ENCODE measurements at regions not wholly inside any gene's neighbourhood (a gene's known extent, or its start where the extent isn't known, plus 50 kb on each side); places are given as distances from the start of the nearest gene placed in this dataset.

DNA sequence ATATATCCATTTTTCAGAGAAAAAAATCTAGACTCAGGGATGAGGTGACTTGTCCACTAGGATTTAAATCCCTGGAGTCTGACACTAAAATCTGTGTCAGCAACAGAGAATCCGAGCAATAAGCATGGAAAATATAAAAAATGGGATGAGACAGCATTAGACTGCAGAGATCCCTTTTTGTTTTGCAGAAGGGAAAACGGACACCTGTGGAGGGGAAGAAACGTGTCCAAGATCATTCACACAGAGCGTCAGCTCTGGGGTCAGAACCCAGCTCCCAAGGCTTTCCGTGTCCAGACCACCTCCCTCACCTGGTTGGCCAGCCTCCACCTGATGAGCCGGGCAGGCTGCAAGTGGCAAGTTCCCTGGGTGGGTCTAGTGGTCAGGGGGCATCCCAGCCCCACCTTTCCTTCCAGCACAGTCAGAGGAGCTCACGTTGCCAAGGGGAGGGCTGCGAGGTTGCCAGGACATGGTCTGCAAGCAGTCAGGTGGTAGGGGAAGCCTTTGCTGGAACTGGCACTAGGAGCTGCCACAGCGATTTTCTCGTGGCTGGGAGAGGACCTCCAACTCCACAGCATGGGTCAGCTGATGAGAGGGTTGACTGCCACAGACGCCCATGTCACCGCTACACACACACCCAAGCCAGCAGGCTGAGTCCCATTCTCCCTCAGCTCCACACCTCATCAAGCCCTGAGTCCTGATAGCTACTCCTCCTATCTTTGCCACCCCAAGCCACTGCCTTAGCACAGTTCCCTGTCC is 65.9 kb upstream of the CPLX2 start:
- DNase-seq (ENCODE audit: low spot score): no peak
- no peak for ATAC-seq

DNA sequence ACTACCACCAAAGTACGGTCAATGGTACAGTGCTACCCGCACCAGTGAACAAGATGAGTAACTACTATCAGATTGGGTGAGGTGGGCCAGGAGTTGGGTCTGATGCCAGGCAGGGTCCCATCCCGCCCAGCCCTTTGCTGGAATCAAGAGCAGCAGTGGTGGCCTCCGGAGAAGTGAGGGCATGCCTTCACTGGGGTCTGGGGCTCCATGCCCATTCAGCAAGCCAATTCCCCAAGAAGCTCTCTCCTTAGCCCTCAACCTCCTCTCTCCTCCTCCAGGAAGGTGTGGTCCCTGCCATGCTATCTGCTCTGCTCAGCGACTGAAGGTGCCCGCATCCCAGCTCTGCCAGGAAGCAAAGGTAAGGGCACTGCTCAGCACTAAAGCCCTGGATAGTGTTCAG is 62.7 kb upstream of the CPLX2 start:
- DNase-seq (ENCODE audit: low spot score) (no peak), ATAC-seq (no peak)

DNA sequence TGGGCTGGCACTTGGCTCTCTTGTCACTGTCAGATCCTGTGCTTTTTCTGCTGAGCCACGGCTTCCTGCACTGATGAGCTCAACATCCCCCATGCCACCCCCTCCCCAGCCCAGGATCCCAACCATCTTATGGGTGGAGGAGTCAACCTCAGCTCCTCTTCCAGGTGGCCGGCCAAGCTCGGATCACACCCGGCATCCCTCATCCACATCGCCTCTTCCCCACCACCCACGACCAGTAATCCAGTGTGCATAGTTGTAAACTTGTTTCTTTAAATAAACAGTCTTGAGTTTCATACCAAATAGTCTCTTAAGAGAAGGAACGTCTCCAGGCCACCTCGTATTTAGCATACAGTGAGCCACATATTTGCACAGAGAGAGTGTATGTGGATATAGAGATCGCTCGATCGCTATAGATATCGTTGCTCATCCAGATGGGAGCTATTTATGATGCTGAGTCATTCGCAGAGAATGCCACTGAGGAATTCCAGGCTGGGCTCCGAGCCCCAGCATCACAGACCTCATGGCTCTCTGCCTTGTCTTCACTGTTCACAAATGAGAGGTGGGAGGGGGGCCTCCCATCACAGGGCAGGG is 61.8 kb upstream of the CPLX2 start:
- DNase-seq (ENCODE audit: low spot score): no peak
- ATAC-seq: no peak

DNA sequence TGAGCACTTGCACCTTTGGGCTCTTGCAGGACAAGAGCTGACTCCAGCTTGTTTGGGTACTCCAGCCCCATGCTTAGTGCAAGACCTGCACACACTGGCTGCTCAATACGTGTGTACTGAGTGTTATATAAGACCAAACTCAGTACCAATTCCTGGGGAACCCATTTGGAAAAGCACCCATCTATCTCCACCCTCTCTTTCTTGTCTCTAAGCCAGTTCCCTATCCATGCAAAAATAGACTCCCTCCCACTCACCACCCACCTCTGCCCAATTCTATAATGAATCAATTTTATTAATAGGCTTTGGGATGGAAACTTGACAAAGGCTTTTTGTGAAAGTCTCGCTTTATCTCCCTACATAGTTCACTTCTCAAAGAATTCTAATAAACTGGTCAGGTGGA is 60.9 kb upstream of the CPLX2 start:
- no peak for ATAC-seq
- DNase-seq (ENCODE audit: low spot score): no peak

DNA sequence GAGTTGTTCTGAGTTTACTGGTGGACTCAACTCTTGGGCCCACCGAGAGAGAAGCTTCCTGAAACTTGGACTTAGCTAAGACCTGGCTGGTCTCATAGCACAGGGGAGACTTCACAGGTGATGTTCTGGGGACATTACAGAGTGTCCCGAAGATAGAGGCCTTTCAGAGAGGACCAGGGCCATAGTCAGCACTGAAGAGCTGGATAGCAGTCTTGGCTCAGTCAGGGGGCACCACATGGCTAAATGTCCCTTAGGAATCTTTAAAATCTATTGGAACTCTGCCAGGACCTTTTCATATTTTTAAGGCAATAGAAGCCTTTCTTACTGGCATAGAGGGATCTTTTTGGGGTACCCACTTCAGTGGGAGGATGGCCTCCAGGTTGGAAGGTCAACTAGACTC is 59.8 kb upstream of the CPLX2 start:
- no peak for DNase-seq (ENCODE audit: low spot score)
- ATAC-seq: no peak

DNA sequence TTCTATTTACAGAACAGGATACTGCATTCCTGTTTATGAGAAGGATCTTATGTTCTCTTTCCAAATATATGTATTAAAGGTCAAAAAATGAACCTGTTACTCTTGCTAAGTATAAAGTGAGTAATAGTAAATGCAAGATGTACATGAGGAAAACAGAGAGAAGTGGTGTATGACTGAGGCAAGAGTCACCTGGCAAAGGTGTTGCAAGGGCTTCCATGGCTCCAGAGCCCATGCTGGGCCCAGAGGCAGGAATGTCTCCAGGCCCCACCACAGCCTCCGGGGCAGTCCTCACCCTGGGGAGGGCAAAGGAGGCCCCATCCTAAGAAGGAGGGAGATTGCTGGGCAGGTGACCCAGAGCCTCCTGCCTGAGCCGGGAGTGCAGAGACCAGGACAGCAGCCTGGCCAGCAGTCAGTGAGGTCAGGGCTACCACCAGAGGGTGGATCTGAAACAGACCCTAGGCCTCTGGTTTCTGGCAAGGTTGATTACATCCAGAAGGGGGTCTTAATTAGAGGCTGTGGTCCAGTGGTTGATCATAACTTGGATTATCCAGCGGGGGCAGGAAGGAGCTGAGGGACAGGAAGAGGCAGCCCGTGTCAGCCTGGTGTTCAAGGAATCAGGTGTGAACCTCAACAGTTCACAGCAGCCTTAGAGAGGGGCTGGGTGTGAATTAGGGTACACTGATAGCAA is 57.3 kb upstream of the CPLX2 start:
- ATAC-seq: no peak

DNA sequence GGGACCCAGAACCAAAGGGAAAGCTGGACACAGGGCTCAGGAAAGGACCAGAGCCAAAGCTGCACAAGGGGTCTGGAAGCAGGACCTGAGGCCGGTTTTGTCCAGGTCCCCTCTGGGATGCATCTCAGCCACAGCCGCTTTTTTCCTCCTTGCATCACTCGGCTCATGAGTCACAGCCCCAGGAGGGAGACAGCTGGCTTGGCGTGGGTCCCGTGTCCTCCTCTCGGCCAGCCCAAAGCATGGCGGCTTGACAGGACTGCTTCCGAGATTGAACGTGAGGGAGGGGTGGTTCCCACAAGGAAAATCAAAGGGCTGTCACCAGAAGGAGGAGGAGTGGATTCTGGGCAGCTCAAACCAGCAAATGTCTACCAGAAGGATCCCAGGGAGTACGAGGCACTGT is 56.7 kb upstream of the CPLX2 start:
- DNase-seq (ENCODE audit: low spot score) (no peak), ATAC-seq (no peak)

More for the DNA sequence above, 57.3 kb upstream of the CPLX2 start:
- no peak for DNase-seq (ENCODE audit: low spot score)

DNA sequence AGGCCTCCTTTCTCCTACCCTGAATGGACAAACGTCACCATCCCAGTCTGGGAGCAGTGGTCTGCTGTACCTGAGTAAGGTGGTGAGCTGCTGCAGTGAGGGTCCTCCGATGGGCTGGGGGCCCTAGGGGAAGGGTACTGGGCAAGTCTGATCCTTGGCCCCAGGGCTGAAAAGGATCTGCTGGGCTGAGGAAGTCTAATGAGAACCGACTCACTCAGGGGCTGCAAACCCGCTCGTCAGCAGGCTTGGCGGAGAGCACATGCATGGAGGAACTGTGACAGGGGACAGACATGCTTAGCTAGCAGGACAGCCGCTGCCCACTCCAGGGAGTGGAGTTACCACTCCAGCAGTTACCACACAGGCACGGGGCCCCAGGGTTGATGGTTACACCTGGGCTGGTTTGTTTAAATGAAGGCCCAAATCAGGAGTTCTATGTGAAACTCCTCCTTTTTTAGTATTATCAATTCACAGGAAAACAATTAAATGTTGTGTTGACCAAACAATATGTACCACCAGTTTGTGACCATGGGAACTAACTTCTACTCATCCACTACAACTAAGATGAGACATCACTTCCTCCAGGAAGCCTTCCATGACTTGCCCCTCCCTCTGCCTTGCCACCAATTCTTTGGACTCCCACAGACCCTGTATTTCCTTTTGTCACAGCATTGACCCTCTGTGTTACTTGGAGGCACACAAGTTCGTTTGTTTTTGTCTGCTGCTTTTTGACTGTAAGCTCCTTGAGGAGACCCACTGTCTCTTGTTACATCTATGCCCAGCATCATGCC is 56.1 kb upstream of the CPLX2 start:
- ATAC-seq: no peak
- no peak for DNase-seq (ENCODE audit: low spot score)

DNA sequence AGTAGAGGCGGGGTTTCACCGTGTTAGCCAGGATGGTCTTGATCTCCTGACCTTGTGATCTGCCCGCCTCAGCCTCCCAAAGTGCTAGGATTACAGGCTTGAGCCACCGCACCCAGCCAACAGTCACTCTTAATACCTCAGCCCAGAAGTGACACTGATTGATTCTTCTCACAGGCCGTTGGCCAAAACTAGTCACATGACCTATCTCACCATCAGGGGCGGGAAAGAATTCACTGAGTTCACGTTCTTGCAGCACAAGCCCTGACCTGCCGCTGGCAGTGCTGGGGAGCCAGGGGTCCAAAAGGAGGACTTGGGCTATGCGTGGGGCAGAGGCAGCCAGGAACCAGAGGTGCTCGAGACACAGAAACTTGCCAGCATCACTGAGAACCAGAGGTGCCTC is 55.0 kb upstream of the CPLX2 start:
- DNase-seq (ENCODE audit: low spot score): no peak
- ATAC-seq: no peak

DNA sequence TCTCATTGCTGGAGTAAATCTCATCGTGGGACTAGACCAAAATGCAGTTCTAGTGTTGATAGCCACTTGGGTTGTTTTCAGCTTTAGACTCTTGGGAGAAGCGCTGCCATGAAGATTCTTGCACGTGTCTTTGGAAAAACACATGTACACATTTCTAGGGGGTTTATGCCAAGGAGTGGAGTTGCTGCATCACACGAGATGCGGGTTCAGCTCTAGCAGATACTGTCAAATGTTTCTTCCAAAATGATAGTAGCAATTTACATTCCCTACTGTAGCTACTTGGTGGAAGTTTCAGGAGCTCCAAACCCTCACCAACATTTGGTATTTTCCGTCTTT is 52.3 kb upstream of the CPLX2 start:
- ATAC-seq: no peak

DNA sequence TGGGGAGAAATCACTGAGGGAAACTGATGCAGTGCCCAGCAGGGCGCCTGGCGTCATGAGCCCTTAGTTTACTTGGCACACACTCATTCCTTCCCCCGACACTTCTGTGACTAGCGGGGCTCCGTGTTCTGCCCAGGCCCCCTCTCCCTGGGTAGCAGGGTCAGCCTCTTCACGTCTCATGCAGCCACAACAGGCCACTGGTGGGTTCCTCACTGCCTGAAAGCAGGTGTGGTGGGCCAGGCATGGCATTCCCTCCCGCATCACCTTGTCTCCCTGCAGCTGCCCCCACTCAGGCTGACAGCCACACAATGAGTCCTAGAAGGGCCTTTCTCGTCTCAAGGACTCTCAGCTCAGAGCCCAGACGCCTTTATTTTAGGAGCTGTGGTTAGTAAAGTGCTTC is 51.1 kb upstream of the CPLX2 start:
- DNase-seq (ENCODE audit: low spot score) (no peak), ATAC-seq (no peak)

More for the DNA sequence above, 52.3 kb upstream of the CPLX2 start:
- DNase-seq (ENCODE audit: low spot score): no peak

All from left lobe of liver (tissue), 2 donors.